ENCODE measurements at regions not wholly inside any gene's neighbourhood (a gene's known extent, or its start where the extent isn't known, plus 50 kb on each side); places are given as distances from the start of the nearest gene placed in this dataset.

GRCh38 chr5:175357995-175358394, 86.0 kb downstream of the DRD1 start:
- TF ChIP-seq, protein P1, sequence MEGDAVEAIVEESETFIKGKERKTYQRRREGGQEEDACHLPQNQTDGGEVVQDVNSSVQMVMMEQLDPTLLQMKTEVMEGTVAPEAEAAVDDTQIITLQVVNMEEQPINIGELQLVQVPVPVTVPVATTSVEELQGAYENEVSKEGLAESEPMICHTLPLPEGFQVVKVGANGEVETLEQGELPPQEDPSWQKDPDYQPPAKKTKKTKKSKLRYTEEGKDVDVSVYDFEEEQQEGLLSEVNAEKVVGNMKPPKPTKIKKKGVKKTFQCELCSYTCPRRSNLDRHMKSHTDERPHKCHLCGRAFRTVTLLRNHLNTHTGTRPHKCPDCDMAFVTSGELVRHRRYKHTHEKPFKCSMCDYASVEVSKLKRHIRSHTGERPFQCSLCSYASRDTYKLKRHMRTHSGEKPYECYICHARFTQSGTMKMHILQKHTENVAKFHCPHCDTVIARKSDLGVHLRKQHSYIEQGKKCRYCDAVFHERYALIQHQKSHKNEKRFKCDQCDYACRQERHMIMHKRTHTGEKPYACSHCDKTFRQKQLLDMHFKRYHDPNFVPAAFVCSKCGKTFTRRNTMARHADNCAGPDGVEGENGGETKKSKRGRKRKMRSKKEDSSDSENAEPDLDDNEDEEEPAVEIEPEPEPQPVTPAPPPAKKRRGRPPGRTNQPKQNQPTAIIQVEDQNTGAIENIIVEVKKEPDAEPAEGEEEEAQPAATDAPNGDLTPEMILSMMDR (IDR thresholded peaks at IDR 0.05), result no peak
- no peak for TF ChIP-seq POLR2A (IDR thresholded peaks at IDR 0.05)
